HEK293 (cell line): ENCODE measurements at regions not wholly inside any gene's neighbourhood (a gene's known extent, or its start where the extent isn't known, plus 50 kb on each side); places are given as distances from the start of the nearest gene placed in this dataset.

Experiments used
- CTCF ChIA-PET: fragments of 350-600 bp; formaldehyde crosslinking; extraction: SDS; loops from one replicate; lab custom pipeline; 2021; ENCODE audit warnings: antibody characterized with exemption; lab: Yijun Ruan, JAX
- POLR2A ChIA-PET: fragments of 300-600 bp; formaldehyde crosslinking; extraction: SDS; loops from one replicate; lab custom pipeline; 2020; ENCODE audit warnings: antibody characterized with exemption, inconsistent platforms; lab: Yijun Ruan, JAX
- H3K27ac ChIP-seq: fragments of 200-500 bp; sonication (Bioruptor generic); 2 replicates; pipeline ENCODE4 v1.5.1; 2014; ENCODE audit warnings: low read depth, low read length, control low read depth, inconsistent platforms; ENCODE audit errors: extremely low read depth
- H3K36me3 ChIP-seq, 2 experiments: fragments of 200-500 bp in 1 of 2; sonication (Bioruptor generic) in 1 of 2; 1 replicate in 1 of 2; 2 replicates in 1 of 2; pipeline ENCODE4 v1.5.1; 2014 to 2017; ENCODE audit warnings: inconsistent platforms in 2 of 2, low read length in 2 of 2; ENCODE audit not compliant: control insufficient read depth in 2 of 2, insufficient read depth in 1 of 2
- H3K4me1 ChIP-seq: fragments of 200-500 bp; sonication (Bioruptor generic); 2 replicates; pipeline ENCODE4 v1.5.1; 2014; ENCODE audit warnings: mild to moderate bottlenecking, low read length, inconsistent platforms; ENCODE audit not compliant: control insufficient read depth, insufficient read depth
- H3K4me3 ChIP-seq: 2 replicates; pipeline ENCODE4 v1.5.1; 2011; ENCODE audit warnings: low read depth, mild to moderate bottlenecking, control low read depth, low read length, moderate library complexity
- H3K9me3 ChIP-seq: fragments of 200-500 bp; sonication (Bioruptor generic); 2 replicates; pipeline ENCODE4 v1.5.1; 2014; ENCODE audit warnings: low read depth, low read length, inconsistent platforms; ENCODE audit not compliant: control insufficient read depth, insufficient read depth
- GLI4 ChIP-seq: fragments of 450-650 bp; formaldehyde crosslinking; IDR thresholded peaks from 2 replicates; pipeline ENCODE4 v1.5.1; 2016; ENCODE audit warnings: missing biosample characterization, missing genetic modification characterization
- KLF8 ChIP-seq: fragments of 450-650 bp; formaldehyde crosslinking; IDR thresholded peaks from 2 replicates; pipeline ENCODE4 v1.5.1; 2016; ENCODE audit warnings: missing biosample characterization, missing genetic modification characterization
- SETDB1 ChIP-seq: IDR thresholded peaks from one replicate; pipeline ENCODE4 v1.6.1; 2017; ENCODE audit warnings: mild to moderate bottlenecking, low read length, moderate library complexity, mixed read lengths; ENCODE audit not compliant: insufficient read length
- TRIM28 ChIP-seq: IDR thresholded peaks from 2 replicates; pipeline ENCODE4 v1.6.1; 2011; ENCODE audit warnings: low read length, control low read depth, borderline replicate concordance
- ZFP3 ChIP-seq: fragments of 450-650 bp; formaldehyde crosslinking; IDR thresholded peaks from 2 replicates; pipeline ENCODE4 v1.5.1; 2016; ENCODE audit warnings: low read depth, missing biosample characterization, missing genetic modification characterization
- ZFP41 ChIP-seq: fragments of 450-650 bp; formaldehyde crosslinking; IDR thresholded peaks from 2 replicates; pipeline ENCODE4 v1.5.1; 2016; ENCODE audit warnings: missing biosample characterization, missing genetic modification characterization, borderline replicate concordance
- ZIC2 ChIP-seq: fragments of 450-650 bp; formaldehyde crosslinking; IDR thresholded peaks from 2 replicates; pipeline ENCODE4 v1.5.1; 2016; ENCODE audit warnings: missing biosample characterization, missing genetic modification characterization
- ZNF133 ChIP-seq: fragments of 450-650 bp; formaldehyde crosslinking; IDR thresholded peaks from 2 replicates; pipeline ENCODE4 v1.5.1; 2016; ENCODE audit warnings: missing biosample characterization, missing genetic modification characterization
- ZNF157 ChIP-seq: fragments of 450-650 bp; formaldehyde crosslinking; IDR thresholded peaks from 2 replicates; pipeline ENCODE4 v1.5.1; 2016; ENCODE audit warnings: missing biosample characterization, missing genetic modification characterization
- ZNF202 ChIP-seq: fragments of 450-650 bp; formaldehyde crosslinking; IDR thresholded peaks from 2 replicates; pipeline ENCODE4 v1.5.1; 2016; ENCODE audit warnings: missing biosample characterization, missing genetic modification characterization, borderline replicate concordance
- ZNF214 ChIP-seq: fragments of 450-650 bp; formaldehyde crosslinking; IDR thresholded peaks from 2 replicates; pipeline ENCODE4 v1.5.1; 2017; ENCODE audit warnings: missing biosample characterization, mild to moderate bottlenecking, missing genetic modification characterization, borderline replicate concordance
- ZNF223 ChIP-seq: fragments of 450-650 bp; formaldehyde crosslinking; IDR thresholded peaks from 2 replicates; pipeline ENCODE4 v1.5.1; 2016; ENCODE audit warnings: missing biosample characterization, missing genetic modification characterization
- ZNF266 ChIP-seq: fragments of 450-650 bp; formaldehyde crosslinking; IDR thresholded peaks from 2 replicates; pipeline ENCODE4 v1.5.1; 2016; ENCODE audit warnings: missing biosample characterization, missing genetic modification characterization, low read depth
- ZNF544 ChIP-seq: fragments of 450-650 bp; formaldehyde crosslinking; IDR thresholded peaks from 2 replicates; pipeline ENCODE4 v1.5.0; 2017; ENCODE audit warnings: missing biosample characterization, missing genetic modification characterization
- ZNF548 ChIP-seq: fragments of 450-650 bp; formaldehyde crosslinking; IDR thresholded peaks from 2 replicates; pipeline ENCODE4 v1.5.1; 2016; ENCODE audit warnings: missing biosample characterization, missing genetic modification characterization
- ZNF600 ChIP-seq: fragments of 450-650 bp; formaldehyde crosslinking; IDR thresholded peaks from 2 replicates; pipeline ENCODE4 v1.5.1; 2016; ENCODE audit warnings: missing biosample characterization, missing genetic modification characterization
- ZNF701 ChIP-seq: fragments of 450-650 bp; formaldehyde crosslinking; IDR thresholded peaks from 2 replicates; pipeline ENCODE4 v1.5.1; 2016; ENCODE audit warnings: missing biosample characterization, missing genetic modification characterization
- ZNF747 ChIP-seq: fragments of 450-650 bp; formaldehyde crosslinking; IDR thresholded peaks from 2 replicates; pipeline ENCODE4 v1.5.1; 2016; ENCODE audit warnings: missing biosample characterization, missing genetic modification characterization
- ZNF76 ChIP-seq: fragments of 450-650 bp; formaldehyde crosslinking; IDR thresholded peaks from 2 replicates; pipeline ENCODE4; 2016; ENCODE audit warnings: low read depth, missing biosample characterization, missing genetic modification characterization, borderline replicate concordance
- ZSCAN23 ChIP-seq: fragments of 450-650 bp; formaldehyde crosslinking; IDR thresholded peaks from 2 replicates; pipeline ENCODE4 v1.5.1; 2016; ENCODE audit warnings: missing biosample characterization, missing genetic modification characterization
- ZSCAN30 ChIP-seq: fragments of 450-650 bp; IDR thresholded peaks from 2 replicates; pipeline ENCODE4 v1.5.1; 2018; ENCODE audit warnings: missing biosample characterization, mild to moderate bottlenecking, missing genetic modification characterization, moderate library complexity
- TF ChIP-seq, protein P1 (sequence below): fragments of 450-650 bp; formaldehyde crosslinking; IDR thresholded peaks from 2 replicates; pipeline ENCODE4 v1.5.1; 2016; ENCODE audit warnings: missing biosample characterization, missing genetic modification characterization
- TF ChIP-seq, protein P2 (sequence below): fragments of 450-650 bp; formaldehyde crosslinking; IDR thresholded peaks from 2 replicates; pipeline ENCODE4 v1.5.1; 2016; ENCODE audit warnings: missing biosample characterization, missing genetic modification characterization
- TF ChIP-seq, protein P3 (sequence below): fragments of 450-650 bp; formaldehyde crosslinking; IDR thresholded peaks from 2 replicates; pipeline ENCODE4 v1.5.1; 2017; ENCODE audit warnings: missing biosample characterization, mild to moderate bottlenecking, missing genetic modification characterization, moderate library complexity

DNA sequence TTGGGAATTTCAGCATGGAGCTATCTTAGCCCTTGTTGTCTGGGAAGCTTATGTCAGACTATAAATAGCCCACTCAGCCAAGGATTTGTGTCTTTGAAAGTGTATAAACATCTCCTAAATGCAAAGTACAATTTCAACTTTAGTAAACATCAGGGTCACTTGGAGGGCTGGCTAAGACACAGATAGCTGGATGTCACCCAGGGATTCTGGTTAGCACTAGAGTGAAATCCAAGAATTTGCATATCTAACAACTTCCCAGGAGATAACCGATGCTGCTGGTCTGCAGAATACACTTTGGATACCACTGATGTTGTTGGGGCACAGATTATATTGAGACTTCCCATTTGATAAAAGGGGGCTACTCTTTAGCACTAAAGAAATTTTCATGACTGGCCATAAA is 130.9 kb downstream of the PAX1 start:
- CTCF ChIA-PET: no interaction called here
- Histone ChIP-seq H3K4me3 (no peak overlapping the region), H3K36me3 (no peaks in the 10 kb centered on the region), H3K9me3 (no peaks in the 10 kb centered on the region), H3K4me1 (no peaks in the 10 kb centered on the region), H3K27ac (no peak overlapping the region)
- no peak for TF ChIP-seq KLF8
- no peak for TF ChIP-seq ZNF747 (tag by site-specific recombination)
- TF ChIP-seq, protein P1, sequence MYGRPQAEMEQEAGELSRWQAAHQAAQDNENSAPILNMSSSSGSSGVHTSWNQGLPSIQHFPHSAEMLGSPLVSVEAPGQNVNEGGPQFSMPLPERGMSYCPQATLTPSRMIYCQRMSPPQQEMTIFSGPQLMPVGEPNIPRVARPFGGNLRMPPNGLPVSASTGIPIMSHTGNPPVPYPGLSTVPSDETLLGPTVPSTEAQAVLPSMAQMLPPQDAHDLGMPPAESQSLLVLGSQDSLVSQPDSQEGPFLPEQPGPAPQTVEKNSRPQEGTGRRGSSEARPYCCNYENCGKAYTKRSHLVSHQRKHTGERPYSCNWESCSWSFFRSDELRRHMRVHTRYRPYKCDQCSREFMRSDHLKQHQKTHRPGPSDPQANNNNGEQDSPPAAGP: no peak
- no peak for TF ChIP-seq ZNF76
- TF ChIP-seq SETDB1: no peak
- no peak for TF ChIP-seq ZNF266 (tag by site-specific recombination)
- TF ChIP-seq ZFP41 (tag by site-specific recombination): no peak
- POLR2A ChIA-PET: no interaction called here

DNA sequence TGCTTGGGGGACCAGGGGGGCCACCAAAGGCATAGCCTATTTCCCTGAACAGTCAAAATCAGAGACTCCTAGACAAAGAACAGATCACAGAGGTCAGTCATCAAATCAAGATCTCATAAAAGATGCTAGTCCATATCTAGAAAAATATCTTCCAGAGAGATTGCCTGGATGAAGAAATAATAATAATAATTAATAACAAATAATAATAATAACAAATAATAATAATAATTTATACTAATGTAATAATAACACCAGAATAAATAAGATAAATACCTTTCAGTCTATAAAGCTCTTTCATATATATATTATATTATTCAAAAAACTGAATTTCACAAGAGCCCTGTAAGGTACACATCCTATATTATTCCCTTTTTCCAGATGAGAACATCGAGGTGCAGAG is 129.6 kb downstream of the PAX1 start:
- ChIA-PET CTCF (no interaction called here), POLR2A (no interaction called here)
- Histone ChIP-seq H3K27ac (no peak overlapping the region), H3K9me3 (no peaks in the 10 kb centered on the region), H3K36me3 (no peaks in the 10 kb centered on the region), H3K4me3 (no peak overlapping the region), H3K4me1 (no peaks in the 10 kb centered on the region)
- no peak for TF ChIP-seq ZIC2 (tag by site-specific recombination)
- no peak for TF ChIP-seq GLI4
- no peak for TF ChIP-seq ZNF223 (tag by site-specific recombination)
- TF ChIP-seq, protein P2, sequence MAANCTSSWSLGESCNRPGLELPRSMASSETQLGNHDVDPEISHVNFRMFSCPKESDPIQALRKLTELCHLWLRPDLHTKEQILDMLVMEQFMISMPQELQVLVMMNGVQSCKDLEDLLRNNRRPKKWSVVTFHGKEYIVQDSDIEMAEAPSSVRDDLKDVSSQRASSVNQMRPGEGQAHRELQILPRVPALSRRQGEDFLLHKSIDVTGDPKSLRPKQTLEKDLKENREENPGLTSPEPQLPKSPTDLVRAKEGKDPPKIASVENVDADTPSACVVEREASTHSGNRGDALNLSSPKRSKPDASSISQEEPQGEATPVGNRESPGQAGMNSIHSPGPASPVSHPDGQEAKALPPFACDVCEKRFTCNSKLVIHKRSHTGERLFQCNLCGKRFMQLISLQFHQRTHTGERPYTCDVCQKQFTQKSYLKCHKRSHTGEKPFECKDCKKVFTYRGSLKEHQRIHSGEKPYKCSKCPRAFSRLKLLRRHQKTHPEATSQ (tag by site-specific recombination): no peak
- TF ChIP-seq ZNF548 (tag by site-specific recombination): no peak
- TF ChIP-seq, protein P3, sequence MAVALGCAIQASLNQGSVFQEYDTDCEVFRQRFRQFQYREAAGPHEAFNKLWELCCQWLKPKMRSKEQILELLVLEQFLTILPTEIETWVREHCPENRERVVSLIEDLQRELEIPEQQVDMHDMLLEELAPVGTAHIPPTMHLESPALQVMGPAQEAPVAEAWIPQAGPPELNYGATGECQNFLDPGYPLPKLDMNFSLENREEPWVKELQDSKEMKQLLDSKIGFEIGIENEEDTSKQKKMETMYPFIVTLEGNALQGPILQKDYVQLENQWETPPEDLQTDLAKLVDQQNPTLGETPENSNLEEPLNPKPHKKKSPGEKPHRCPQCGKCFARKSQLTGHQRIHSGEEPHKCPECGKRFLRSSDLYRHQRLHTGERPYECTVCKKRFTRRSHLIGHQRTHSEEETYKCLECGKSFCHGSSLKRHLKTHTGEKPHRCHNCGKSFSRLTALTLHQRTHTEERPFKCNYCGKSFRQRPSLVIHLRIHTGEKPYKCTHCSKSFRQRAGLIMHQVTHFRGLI: no peak
- TF ChIP-seq ZNF701 (tag by site-specific recombination): no peak
- no peak for TF ChIP-seq ZSCAN30
- TF ChIP-seq ZNF157 (tag by site-specific recombination): no peak
- TF ChIP-seq ZNF214 (tag by site-specific recombination): no peak
- no peak for TF ChIP-seq TRIM28
- no peak for TF ChIP-seq ZFP3 (tag by site-specific recombination)
- TF ChIP-seq ZNF600 (tag by site-specific recombination): no peak
- TF ChIP-seq ZNF544 (tag by site-specific recombination): no peak
- no peak for TF ChIP-seq ZNF202 (tag by site-specific recombination)
- TF ChIP-seq ZNF133 (tag by site-specific recombination): no peak
- TF ChIP-seq ZSCAN23: no peak
